ENCODE measurements at regions not wholly inside any gene's neighbourhood (a gene's known extent, or its start where the extent isn't known, plus 50 kb on each side); places are given as distances from the start of the nearest gene placed in this dataset.
A peak's percentile ranks its signal among the peaks of the same experiment; 100 is the strongest.
"Not testable (repeated sequence)": the region's sequence is repeated elsewhere in the genome, so short reads cannot be mapped to it uniquely, and the experiment has no call there.

DNA sequence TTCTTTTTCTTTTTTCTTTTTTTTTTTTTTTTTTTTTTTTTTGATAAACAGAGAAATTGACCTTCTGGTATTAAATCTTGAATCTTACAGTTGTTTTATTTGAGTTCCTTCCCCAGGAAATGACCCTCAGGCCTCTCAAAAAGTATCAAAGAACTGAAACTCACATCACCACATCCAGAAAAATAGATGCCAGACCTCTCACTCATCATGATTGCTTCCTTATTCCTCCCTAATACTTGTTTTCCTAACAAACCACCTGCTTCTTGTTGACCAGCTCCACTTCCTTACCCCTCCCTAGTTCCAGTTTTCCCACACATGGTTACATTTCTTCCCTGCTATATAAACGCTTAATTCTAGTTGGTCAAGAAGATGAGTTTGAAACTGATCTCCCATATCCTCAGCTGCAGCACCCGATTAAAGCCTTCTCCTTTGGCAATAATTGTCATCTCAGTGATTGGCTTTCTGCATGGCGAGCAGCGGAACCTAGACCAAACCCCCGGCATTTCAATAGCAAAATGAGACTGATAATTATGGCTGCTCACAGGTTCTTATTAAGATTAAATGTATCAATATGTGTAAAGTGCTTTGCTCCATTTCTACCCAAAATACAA, 681.1 kb upstream of the AUTS2 start:
- DNase-seq (ENCODE audit: low read depth) = no peak

DNA sequence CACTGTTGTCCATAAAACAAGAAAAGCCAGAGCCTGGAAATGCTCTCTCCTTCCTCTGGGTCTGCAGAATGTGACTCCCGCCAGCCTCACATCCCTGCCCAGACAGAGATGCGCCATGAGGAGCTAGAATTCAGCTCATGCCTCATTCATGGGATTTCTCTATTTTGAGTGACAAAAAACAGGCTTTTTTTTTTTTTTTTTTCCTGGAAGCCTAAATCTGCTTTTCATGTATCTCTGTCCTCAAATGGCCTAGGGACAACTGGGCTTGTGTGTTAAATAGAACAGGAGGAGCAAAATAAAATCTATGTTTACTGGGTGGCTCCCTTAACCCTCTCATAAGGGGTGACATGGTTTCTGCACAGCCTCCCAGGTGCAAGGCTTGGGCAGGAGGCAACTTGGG, 679.7 kb upstream of the AUTS2 start:
- DNase-seq (ENCODE audit: low read depth) = no peak

GRCh38 chr7:68922850-68923249, 675.4 kb upstream of the AUTS2 start:
- no peak for DNase-seq (ENCODE audit: low read depth)

DNA sequence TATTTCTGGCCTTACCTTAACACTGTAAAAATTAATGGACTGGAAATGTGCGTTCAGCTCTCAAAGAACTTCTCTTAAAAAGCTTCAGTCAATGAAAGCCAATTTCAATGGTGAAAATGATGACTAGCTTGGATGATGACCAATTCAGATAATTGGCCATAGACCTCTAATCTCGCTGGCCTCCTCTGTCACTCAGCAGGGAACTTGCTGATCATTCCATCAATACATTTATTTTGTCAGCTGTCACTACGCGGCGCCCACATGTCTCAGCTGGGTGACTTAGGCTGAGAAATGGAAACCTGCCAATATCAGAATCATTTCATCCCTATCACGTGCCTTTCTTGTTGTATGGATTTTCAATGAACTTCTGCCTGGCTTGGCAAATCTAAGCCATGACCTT, 673.0 kb upstream of the AUTS2 start:
- no peak for DNase-seq (ENCODE audit: low read depth)

- DNase-seq (ENCODE audit: low read depth) = peak; percentile 12
These were observed 668.5 kb upstream of the AUTS2 start for GRCh38 chr7:68929781-68930261.

DNA sequence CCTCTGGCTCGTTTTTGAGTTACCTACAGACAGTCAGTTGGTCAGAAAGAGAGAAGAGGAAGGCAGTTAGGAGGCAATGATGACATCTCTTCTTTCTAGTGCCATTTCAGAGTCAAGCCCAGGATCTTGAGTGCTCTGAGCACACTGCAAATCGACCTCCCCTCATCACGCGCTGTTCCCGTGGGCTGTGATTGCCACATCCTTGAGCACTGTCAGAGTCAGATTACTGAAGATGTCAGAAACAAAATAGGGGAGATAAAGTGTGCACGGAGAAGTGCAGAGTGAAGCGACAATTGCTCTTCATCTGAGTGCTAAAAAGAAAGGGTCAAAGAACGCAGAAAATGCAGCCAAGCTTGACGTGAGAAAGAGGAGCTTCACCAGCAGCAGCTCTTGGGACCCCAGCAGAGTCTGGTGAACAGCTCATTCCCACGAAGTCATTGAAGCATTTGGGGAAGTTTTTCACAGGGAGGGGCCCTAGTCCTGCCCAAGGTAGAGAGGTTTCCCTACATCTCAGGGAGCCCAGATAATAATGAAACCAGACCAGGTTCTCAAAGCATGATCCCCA, 661.7 kb upstream of the AUTS2 start:
- DNase-seq (ENCODE audit: low read depth) = no peak

DNA sequence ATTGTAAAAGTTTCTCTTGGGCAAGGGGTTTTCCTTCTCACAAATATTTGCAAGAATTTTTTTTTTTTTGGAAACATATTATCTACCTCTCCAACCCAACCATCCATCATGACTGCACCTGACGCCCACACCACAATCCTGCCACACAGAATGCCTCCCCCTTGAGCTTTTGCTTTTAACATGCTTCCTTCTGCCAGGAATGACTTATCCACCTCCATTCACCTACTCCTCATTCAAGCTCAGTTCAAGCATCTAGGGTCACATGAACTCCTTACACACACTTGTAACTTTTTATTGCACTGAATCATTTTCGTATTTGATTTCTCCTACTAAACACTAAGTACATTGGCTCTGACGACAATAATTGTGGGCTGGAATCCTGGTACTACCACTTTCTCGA, 660.1 kb upstream of the AUTS2 start:
- no peak for DNase-seq (ENCODE audit: low read depth)

- DNase-seq (ENCODE audit: low read depth) = no peak
These were observed 654.5 kb upstream of the AUTS2 start for GRCh38 chr7:68943786-68944185.

DNA sequence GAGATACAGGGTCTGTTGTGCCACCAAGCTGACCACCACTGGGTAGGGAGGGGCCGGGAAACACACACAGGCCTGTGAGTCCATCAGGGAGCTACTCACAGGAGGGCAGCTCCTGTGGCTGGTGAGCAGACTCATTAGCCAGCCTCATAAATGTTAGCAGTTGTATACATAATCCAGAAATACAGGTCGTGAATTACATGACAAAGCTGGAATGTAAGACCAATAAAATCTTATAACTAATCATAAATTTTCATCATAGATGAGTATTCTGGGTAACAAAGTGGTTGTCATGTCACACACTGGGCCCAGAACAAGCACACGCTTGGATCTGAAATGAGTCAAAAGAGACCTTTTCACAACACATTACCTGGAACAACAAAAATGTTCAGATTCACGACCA, 642.6 kb upstream of the AUTS2 start:
- DNase-seq (ENCODE audit: low read depth) = no peak

GRCh38 chr7:68958571-68958970, 639.7 kb upstream of the AUTS2 start:
- no peak for DNase-seq (ENCODE audit: low read depth)

GRCh38 chr7:68963552-68963951, 634.7 kb upstream of the AUTS2 start:
- DNase-seq (ENCODE audit: low read depth) = peak; percentile 9

DNA sequence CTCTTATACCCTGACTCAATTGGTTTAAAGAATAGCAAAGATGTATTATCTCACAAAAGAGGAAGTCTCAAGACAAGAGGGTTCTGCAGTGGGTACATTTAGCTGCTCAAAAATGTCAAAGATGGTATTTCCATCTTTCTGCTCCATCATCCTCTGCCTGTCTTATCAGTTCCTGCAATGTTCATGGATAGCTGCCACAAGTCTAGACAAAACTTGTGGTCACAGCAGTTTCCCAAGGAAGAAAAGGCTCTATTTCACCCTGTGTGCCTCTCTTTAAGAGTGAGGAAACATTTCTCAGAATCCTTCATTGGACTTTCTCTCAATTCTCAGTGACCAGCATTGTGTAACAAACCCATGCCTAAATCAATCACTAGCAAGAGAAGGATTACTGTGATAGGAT, 634.2 kb upstream of the AUTS2 start:
- no peak for DNase-seq (ENCODE audit: low read depth)

- no peak for DNase-seq (ENCODE audit: low read depth)
These were observed 632.9 kb upstream of the AUTS2 start for GRCh38 chr7:68965351-68965750.

GRCh38 chr7:68967598-68967997, 630.7 kb upstream of the AUTS2 start:
- DNase-seq (ENCODE audit: low read depth) = no peak

GRCh38 chr7:68969571-68969970, 628.7 kb upstream of the AUTS2 start:
- no peak for DNase-seq (ENCODE audit: low read depth)

DNA sequence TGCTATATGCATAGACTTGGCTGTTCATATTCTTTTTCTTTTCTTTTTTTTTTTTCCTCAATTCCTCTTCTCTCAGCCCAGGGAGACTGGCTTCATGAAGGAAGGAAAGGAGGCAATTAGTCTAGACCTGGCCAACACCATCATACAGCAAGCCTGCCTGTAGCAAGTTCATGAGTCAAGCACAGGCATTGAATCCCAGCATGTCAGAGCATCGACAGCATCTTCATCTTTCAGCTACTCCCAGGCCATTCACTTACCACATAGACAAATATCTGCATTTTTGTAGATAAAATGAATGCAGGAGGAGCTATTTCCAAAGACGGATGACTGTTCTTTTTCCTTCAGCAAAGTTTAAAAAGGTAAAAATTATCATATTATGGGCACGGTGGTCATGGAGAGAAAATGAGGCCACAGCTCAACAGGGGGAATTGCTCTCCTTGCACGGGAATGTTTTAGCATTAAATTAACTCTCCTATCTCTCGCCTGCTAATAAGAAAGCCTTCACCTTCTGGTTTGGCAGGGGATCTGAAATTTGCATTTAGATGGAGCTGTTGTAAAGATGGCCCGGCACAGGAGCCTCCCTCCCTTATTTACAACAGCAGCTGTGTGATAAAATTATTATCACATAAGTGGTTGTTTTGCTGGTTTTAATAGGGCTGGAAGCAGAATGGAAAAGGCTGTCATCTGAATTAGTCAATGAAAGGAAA, 626.5 kb upstream of the AUTS2 start:
- no peak for DNase-seq (ENCODE audit: low read depth)

- no peak for DNase-seq (ENCODE audit: low read depth)
These were observed 620.8 kb upstream of the AUTS2 start for GRCh38 chr7:68977385-68978055.

DNA sequence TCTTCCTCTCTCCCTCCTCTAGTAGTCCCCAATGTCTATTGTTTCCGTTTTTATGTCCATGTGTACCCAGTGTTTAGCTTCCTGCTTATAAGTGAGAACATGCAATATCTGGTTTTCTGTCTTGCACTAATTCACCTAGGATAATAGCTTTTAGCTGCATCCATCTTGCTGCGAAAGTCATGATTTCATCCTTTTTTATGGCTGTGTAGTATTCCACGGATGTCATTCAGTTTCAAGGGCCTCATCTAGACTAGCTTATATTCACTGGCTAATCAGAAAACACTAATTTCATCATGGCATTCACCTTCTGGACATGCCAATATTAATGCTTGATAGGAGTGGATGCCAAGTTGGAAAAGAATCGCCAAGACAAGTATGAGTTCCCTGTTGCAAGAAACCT, 619.6 kb upstream of the AUTS2 start:
- DNase-seq (ENCODE audit: low read depth) = no peak

DNA sequence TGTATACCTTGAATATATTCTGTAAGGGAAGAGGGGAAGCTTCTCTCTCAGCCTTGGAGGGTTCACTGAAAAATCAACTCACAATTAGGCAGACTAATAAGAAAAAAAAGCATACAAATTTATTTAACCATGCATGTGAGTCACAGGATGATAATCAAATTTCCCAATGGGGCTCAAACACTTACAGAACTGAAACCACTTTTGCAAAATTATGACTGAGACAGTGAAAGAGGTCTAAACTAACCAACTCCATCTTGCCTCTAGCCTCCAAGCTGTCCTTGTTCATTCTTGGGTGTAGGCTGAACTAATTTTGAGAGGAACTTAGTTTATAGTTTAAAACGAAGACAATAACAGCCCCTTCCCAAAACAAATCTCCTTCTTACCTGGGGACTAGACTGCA, 618.3 kb upstream of the AUTS2 start:
- DNase-seq (ENCODE audit: low read depth) = no peak

DNA sequence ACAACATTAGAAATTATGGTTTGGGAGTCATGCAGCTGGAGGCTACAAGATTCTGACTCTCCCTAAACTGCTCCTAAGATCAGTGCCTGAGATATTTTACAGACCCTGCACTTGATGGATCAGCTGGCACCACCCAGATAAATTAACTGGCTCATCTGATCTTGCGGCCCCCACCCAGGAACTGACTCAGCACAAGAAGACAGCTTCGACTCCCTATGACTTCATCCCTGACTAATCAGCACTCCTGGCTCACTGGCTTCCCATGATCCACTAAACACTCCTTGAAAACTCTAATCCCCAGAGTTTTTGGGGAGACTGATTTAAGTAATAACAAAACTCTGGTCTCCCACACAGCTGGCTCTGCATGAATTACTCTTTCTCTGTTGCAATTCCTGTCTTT, 617.8 kb upstream of the AUTS2 start:
- DNase-seq (ENCODE audit: low read depth) = not testable (repeated sequence)

- DNase-seq (ENCODE audit: low read depth) = no peak
These were observed 614.0 kb upstream of the AUTS2 start for GRCh38 chr7:68984306-68984705.

- DNase-seq (ENCODE audit: low read depth) = no peak
These were observed 603.4 kb upstream of the AUTS2 start for GRCh38 chr7:68994841-68995240.

- DNase-seq (ENCODE audit: low read depth) = no peak
These were observed 600.1 kb upstream of the AUTS2 start for GRCh38 chr7:68998136-68998535.

All from fibroblast of the conjunctiva (primary cell).